ENCODE measurements at regions not wholly inside any gene's neighbourhood (a gene's known extent, or its start where the extent isn't known, plus 50 kb on each side); places are given as distances from the start of the nearest gene placed in this dataset.
A peak's percentile ranks its signal among the peaks of the same experiment; 100 is the strongest.
"Not testable (repeated sequence)": the region's sequence is repeated elsewhere in the genome, so short reads cannot be mapped to it uniquely, and the experiment has no call there.

DNA sequence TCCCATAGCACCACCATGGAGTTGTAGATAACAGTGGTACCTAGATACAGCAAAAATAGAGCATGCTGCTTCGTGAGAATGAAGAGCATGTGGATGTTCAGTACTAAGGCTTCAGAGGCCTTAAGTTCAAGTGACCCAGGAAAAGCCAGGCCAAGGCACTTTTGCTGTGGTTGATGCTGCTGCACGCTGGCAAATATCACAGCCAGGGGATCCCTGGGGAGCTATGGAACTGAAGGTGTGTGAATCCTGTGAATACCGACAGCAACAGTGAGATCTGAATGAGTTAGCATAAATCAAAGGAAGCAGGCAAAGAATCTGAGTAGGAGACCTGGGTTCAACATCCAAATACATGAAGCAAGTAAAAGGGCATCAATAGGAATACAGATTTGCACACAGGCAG is 158.6 kb upstream of the THUMPD2 start:
- intact Hi-C loops (cut with DNase I): no loop called here

DNA sequence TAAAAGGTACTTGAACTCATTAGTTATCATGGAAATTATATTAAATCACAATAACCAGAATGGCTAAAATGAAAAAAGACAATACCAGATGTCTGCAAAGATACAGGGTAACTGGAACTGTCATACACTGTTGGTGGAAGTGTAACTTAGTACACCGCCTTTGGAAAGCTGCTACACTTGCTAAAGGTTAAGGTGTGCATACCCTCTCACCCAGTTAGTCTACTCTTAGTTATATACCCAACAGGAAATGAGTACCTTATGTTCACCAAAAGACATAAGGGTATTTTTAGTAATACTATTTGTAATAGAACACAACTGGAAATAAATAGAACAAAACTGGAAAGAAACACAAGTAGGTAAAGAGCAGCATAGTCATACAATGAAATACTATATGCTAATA is 155.8 kb upstream of the THUMPD2 start:
- intact Hi-C loops (cut with DNase I): no loop called here
- no peak for DNase-seq (ENCODE audit: low spot score)

More for the DNA sequence above, 158.6 kb upstream of the THUMPD2 start:
- DNase-seq (ENCODE audit: low spot score): no peak

DNA sequence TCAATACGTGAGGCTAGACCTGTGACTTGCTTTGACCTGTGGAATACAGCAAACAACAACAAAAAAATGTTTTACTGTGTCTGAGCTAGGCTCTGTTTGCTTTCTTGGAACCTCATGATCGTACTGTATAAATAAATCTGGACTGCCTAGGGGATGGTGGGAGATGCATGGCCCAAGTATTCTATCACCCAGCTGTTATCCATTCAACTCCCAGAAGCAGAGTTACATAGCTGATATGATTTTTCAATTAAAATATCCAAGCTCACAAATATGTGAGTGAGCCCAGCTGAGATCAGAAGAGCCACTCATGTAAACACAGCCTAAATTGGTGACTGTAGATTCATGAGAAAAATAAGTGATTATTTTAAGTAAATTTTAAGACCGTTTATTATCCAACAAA is 154.1 kb upstream of the THUMPD2 start:
- intact Hi-C loops (cut with DNase I): no loop called here
- DNase-seq (ENCODE audit: low spot score): no peak

DNA sequence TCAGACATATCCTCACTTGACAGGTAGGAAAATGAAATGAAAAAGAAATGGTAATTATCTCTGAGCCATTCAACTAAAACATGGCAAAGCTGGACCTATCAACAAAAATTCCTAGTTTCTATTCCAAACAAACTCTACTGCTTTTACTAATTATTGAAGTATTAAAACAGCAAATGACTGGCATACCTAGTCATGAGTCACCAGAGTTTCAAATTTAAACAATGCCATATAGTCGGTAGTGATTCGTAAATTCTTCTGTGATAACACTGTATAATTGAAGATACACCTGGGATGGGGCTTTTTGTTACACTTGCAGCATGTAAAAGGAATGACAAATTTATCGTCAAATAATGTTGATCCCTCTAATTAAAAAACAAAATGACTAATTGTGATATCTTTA is 153.1 kb upstream of the THUMPD2 start:
- DNase-seq (ENCODE audit: low spot score): no peak
- intact Hi-C loops (cut with DNase I): no loop called here

DNA sequence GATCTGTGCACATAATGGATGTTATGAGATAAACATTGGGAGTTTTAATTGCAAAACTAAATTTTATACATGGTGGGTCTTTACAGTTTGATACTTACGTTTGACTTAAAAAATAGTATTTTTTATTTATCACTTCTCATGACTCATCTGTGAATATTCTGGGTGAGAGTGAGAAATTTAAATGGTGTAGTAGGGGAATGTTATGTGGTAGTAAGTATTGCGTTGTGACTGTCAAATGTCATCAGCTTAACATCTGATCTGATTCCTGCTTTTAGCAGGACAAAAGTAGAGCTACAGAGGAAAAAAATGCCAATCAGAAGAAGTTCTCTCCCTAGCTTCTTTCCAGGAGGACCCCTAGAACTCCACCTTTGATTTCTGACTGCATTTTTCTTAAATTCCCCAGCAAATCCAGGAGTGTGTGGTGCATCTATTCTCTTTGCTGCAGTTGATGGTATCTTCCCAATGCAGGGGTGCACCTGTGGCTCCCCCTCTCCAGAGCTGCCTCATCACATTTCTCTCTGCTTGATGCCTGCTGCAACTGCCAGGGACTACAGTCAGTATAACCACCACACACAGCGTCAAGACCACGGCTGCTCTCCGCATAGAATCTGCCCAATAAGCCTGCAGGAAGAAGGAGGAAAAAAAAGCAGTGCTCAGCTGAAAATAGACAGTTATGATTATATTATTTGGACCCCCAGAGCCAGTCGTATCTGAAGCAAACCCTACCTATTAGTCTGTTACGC is 151.3 kb upstream of the THUMPD2 start:
- DNase-seq (ENCODE audit: low spot score): no peak
- intact Hi-C loops (cut with DNase I): no loop called here

DNA sequence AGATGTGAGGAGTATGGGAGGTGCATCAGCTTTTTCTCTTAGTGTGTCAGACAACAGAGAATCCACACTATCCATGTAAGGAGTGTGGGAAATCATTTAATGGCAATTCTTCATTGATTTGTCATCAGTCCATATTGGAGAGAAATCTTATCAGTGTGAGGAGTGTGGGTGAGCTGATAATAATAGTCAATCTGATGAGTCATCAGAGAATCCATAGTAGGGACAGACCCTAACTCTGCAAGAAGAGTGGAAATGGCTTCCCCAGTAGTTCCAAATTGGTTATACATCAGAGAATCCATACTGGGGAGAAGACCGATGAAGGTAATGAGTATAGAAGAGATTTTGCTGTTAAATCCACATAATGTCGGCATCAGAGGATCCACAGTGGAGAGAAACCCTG is 150.5 kb upstream of the THUMPD2 start:
- intact Hi-C loops (cut with DNase I): no loop called here
- DNase-seq (ENCODE audit: low spot score): no peak

GRCh38 chr2:39925312-39925711 is 146.3 kb upstream of the THUMPD2 start:
- DNase-seq (ENCODE audit: low spot score): no peak
- intact Hi-C loops (cut with DNase I): no loop called here

DNA sequence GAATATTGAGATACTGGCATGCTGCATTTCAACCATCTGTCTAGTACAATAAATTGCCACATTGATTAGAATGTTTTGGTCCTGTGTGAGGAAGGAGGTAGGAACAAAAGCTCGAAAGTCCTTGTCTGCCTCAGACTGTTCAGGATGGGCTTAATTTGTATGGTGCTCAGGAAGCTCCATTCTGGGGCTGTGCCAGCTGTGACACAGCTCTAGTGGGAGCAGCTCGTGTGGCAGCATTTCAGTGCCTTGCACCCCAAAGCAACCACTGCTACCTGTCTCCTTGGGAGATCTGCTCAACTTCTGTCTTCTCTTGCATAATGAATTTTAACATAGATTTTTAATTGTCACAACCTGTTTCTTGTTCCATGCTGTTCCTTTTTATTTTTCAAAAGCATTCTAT is 144.4 kb upstream of the THUMPD2 start:
- no peak for DNase-seq (ENCODE audit: low spot score)
- intact Hi-C loops (cut with DNase I): no loop called here

DNA sequence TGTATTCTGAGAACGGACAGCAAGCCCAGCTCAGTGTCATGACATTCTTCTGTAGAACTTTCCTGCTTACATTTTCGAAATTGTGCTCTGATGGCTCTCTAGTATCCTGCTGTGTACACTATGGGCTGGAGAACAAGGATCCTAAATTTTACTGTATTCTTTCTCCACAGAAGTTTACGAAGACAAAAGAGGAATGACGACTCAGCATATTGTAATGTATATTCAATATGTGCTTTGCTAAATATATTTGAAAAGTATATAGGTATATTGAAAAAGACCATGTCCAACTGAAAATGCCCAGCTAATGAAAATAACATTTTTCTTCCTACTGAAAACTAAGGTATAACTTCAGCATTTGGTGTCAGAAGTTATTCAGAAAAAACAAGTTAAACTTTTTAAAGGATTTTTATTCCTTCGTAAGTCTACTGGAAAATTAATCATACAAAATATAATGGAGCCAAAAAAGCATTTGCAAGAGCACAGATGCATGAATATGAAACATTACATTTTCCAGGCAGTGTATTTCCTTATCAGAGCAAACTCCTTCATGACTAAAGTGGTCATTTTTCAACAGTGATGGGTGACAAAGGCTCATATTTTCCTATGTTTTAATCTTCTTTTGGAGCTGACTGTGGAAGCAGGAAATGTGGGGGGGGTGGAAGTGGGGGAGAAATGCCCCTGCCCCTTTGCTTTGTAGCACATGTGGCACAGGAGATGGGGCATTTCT is 143.8 kb upstream of the THUMPD2 start:
- intact Hi-C loops (cut with DNase I): no loop called here
- no peak for DNase-seq (ENCODE audit: low spot score)

GRCh38 chr2:39920307-39920801 is 141.3 kb upstream of the THUMPD2 start:
- intact Hi-C loops (cut with DNase I): no loop called here
- no peak for DNase-seq (ENCODE audit: low spot score)

GRCh38 chr2:39919511-39920306 is 140.7 kb upstream of the THUMPD2 start:
- peak; percentile 64 for DNase-seq (ENCODE audit: low spot score)
- intact Hi-C loops (cut with DNase I): loop anchor here in 1 of 2 donors (10.0 kb wide), 3 partner anchors 535 to 1775 kb away; partner anchors contain the start of gene SLC8A1

DNA sequence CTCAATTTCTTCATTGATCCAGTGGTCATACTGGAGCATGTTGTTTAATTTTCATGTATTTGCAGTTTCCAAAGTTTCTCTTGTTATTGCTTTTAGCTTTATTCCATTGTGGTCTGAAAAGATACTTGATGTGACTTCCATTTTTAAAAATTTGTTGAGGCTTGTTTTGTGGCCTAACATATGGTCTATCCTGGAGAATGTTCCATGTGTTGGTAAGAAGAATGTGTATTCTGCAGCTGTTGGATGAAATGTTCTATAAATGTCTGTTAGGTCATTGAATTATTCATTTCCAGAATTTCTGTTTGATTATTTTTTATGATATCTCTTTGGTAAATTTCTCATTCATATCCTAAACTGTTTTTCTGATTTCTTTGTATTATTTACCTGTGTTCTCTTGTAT is 139.8 kb upstream of the THUMPD2 start:
- intact Hi-C loops (cut with DNase I): loop anchor here in 1 of 2 donors (10.0 kb wide), 3 partner anchors 536 to 1776 kb away; partner anchors contain the start of gene SLC8A1

DNA sequence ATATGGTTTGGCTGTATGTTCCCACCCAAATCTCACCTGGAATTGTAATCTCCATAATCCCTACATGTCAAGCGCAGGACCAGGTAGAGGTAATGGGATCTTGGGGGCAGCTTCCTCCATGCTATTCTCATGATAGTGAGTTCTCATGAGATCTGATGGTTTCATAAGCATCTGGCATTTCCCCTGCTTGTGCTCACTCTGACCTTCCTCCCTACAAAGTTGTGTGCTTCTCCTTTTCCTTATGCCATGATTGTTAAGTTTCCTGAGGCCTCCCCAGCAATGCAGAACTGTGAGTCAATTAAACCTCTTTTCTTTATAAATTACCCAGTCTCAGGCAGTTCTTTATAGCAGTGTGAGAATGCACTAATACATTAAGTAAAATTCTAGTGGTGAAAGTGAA is 138.3 kb upstream of the THUMPD2 start:
- intact Hi-C loops (cut with DNase I): loop anchor here in 1 of 2 donors (10.0 kb wide), 3 partner anchors 537 to 1777 kb away; partner anchors contain the start of gene SLC8A1
- not testable (repeated sequence) for DNase-seq (ENCODE audit: low spot score)

More for the DNA sequence above, 139.8 kb upstream of the THUMPD2 start:
- DNase-seq (ENCODE audit: low spot score): no peak

GRCh38 chr2:39914949-39915348 is 135.9 kb upstream of the THUMPD2 start:
- DNase-seq (ENCODE audit: low spot score): no peak
- intact Hi-C loops (cut with DNase I): loop anchor here in 1 of 2 donors (10.0 kb wide), 3 partner anchors 540 to 1780 kb away; partner anchors contain the start of gene SLC8A1

- intact Hi-C loops (cut with DNase I): loop anchor here in 1 of 2 donors (10.0 kb wide), 3 partner anchors 541 to 1781 kb away; partner anchors contain the start of gene SLC8A1
- no peak for DNase-seq (ENCODE audit: low spot score)
These were observed 134.8 kb upstream of the THUMPD2 start for GRCh38 chr2:39913648-39914461.

DNA sequence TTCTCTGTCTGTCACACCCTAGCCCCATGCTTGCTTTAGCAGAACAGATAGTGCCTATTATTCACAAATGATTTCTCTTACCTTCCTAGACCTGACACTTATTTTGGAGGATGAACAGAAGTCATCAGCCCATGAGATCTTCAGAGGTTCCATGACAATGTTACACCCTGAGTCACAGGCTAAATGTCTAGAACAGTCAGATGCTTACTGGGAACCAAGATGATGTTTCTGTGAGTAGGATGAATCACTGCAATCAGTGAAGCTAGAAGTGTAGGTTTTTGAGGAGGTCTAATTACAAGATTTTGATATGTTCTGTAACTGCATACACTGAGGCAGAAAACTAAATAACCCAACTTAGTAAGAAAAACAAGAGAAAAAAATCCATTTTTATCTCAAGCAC is 123.0 kb upstream of the THUMPD2 start:
- DNase-seq (ENCODE audit: low spot score): no peak
- intact Hi-C loops (cut with DNase I): no loop called here

DNA sequence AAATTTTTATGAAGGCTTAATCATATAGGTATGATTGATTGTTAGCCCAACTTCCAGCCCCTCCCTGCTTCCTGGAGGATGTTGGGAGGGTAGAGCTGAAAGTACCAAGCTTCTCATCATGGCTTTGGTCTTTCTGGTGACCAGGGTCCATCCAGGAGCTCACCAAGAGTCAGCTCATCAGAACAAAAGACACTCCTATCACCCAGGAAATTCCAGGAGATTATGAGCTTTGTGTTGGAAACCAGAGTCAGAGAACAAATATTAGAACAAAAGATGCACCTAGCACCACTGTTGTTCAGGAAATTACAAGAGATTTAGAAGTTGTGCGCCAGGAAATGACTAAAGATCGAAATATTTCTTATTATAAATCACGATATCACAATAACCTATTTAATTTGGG is 119.9 kb upstream of the THUMPD2 start:
- no peak for DNase-seq (ENCODE audit: low spot score)
- intact Hi-C loops (cut with DNase I): no loop called here

DNA sequence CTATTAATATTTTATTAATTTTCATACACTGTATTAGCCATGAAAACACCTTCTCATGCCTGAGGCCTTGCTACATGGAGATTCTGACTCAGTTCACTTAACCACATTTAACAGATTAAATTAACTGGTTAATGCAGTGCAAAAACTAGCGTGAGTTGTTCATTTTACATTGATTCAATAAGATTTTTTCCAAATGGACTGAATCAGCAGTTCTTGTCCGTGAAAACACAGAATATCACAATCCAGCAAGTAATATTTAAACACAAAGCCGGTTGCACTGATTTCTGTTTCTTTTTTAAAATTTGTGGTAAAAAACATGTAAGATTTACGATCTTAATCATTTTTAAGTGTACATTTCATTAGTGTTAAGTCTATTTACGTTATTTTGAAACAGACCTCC is 118.2 kb upstream of the THUMPD2 start:
- intact Hi-C loops (cut with DNase I): no loop called here
- no peak for DNase-seq (ENCODE audit: low spot score)

GRCh38 chr2:39894082-39894481 is 115.0 kb upstream of the THUMPD2 start:
- no peak for DNase-seq (ENCODE audit: low spot score)
- intact Hi-C loops (cut with DNase I): no loop called here

Measured in posterior vena cava (tissue), 2 donors.